Peyer's patch (tissue), 4 donors: ENCODE measurements at regions not wholly inside any gene's neighbourhood (a gene's known extent, or its start where the extent isn't known, plus 50 kb on each side); places are given as distances from the start of the nearest gene placed in this dataset.

Source experiments
- DNase-seq, 3 donors: peaks; one replicate each; pipeline ENCODE4 v3.0.0-alpha.2; 2017 to 2019
- H3K27ac ChIP-seq, 4 donors: fragments of 200-600 bp; sonication (generic); one replicate each; pipeline ENCODE4 v1.5.1; 2016 to 2019
- H3K27me3 ChIP-seq, 2 donors: fragments of 200-600 bp; sonication (generic); one replicate each; pipeline ENCODE4 v1.5.1; 2019
- H3K36me3 ChIP-seq, 3 donors: fragments of 200-600 bp; sonication (generic); one replicate each; pipeline ENCODE4 v1.5.1; 2016 to 2019
- H3K4me1 ChIP-seq, 4 donors: fragments of 200-600 bp; sonication (generic); one replicate each; pipeline ENCODE4 v1.5.1; 2016 to 2019
- H3K4me3 ChIP-seq, 4 donors: fragments of 200-600 bp; sonication (generic); 1 replicate in 3 of 4; 2 replicates in 1 of 4; pipeline ENCODE4 v1.5.1; 2016 to 2019; ENCODE audit warnings: mild to moderate bottlenecking in 1 of 4
- H3K9me3 ChIP-seq, 4 donors: fragments of 200-600 bp; sonication (generic); one replicate each; pipeline ENCODE4 v1.5.1; 2016 to 2019; ENCODE audit warnings: mild to moderate bottlenecking in 1 of 4
- POLR2A ChIP-seq, 2 donors: fragments of 450-650 bp; IDR thresholded peaks; one replicate each; pipeline ENCODE4 v1.5.1; 2017; ENCODE audit warnings: antibody characterized with exemption in 2 of 2, mild to moderate bottlenecking in 2 of 2, moderate library complexity in 2 of 2
- TF ChIP-seq, protein P1 (sequence below), 6 experiments: fragments of 450-650 bp in 4 of 6; fragments of 200-600 bp in 2 of 6; sonication (generic) in 1 of 6; IDR thresholded peaks; one replicate each; pipeline ENCODE4 v1.5.1; 2017 to 2019; ENCODE audit warnings: antibody characterized with exemption in 6 of 6, mild to moderate bottlenecking in 3 of 6, moderate library complexity in 1 of 6

DNA sequence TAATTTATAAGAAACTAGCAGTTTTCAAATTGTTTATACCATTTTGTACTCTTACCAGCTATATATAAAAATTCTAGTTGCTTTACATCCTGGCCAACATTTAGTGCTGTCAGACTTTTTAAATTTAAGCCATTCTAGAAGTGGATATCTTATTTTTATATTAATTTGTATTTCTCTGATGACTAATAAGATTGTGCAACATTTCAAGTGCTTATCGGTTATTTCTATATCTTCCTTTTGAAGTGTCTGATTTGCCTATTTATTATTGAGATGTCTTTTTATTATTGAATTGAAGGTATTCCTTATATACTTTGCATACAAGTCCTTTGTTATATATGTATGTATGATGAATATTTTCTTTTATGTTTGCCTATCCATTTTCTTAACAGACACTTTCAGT is 324.0 kb downstream of the ELAVL2 start:
- Histone ChIP-seq H3K4me1 (no peaks in the 10 kb centered on the region), H3K27ac (no peak overlapping the region), H3K27me3 (no peaks in the 10 kb centered on the region), H3K4me3 (no peak overlapping the region), H3K36me3 (no peaks in the 10 kb centered on the region), H3K9me3 (peaks cover 0 to 3% (median 0%) of the 10 kb centered on the region in 4 donors)
- no peak for DNase-seq
- TF ChIP-seq POLR2A (IDR thresholded peaks at IDR 0.05), result no peak
- TF ChIP-seq, protein P1, sequence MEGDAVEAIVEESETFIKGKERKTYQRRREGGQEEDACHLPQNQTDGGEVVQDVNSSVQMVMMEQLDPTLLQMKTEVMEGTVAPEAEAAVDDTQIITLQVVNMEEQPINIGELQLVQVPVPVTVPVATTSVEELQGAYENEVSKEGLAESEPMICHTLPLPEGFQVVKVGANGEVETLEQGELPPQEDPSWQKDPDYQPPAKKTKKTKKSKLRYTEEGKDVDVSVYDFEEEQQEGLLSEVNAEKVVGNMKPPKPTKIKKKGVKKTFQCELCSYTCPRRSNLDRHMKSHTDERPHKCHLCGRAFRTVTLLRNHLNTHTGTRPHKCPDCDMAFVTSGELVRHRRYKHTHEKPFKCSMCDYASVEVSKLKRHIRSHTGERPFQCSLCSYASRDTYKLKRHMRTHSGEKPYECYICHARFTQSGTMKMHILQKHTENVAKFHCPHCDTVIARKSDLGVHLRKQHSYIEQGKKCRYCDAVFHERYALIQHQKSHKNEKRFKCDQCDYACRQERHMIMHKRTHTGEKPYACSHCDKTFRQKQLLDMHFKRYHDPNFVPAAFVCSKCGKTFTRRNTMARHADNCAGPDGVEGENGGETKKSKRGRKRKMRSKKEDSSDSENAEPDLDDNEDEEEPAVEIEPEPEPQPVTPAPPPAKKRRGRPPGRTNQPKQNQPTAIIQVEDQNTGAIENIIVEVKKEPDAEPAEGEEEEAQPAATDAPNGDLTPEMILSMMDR (IDR thresholded peaks at IDR 0.05), result no peak

DNA sequence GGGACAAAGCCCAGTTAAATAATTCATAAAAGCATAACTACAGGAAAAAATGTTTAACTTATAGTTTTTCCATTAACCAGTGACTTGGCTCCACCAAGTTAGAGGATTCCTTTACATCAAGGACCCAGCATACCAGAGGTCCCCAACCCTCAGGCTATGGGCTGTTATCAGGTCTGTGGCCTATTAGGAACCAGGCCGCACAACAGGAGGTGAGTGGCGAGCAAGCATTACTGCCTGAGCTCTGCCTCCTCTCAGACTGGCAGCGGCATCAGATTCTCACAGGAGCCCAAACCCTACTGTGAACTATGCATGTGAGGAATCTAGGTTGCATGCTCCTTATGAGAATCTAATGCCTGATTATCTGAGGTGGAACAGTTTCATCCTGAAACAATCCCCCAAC is 303.1 kb downstream of the ELAVL2 start:
- no peaks in the 10 kb centered on the region for H3K27me3 ChIP-seq
- TF ChIP-seq POLR2A (IDR thresholded peaks at IDR 0.05), result no peak
- TF ChIP-seq, protein P1 (IDR thresholded peaks at IDR 0.05), result no peak
- H3K9me3 ChIP-seq, result no peaks in the 10 kb centered on the region
- no peak overlapping the region for H3K4me3 ChIP-seq
- no peak for DNase-seq
- no peaks in the 10 kb centered on the region for H3K4me1 ChIP-seq
- H3K36me3 ChIP-seq, result no peaks in the 10 kb centered on the region
- no peak overlapping the region for H3K27ac ChIP-seq

DNA sequence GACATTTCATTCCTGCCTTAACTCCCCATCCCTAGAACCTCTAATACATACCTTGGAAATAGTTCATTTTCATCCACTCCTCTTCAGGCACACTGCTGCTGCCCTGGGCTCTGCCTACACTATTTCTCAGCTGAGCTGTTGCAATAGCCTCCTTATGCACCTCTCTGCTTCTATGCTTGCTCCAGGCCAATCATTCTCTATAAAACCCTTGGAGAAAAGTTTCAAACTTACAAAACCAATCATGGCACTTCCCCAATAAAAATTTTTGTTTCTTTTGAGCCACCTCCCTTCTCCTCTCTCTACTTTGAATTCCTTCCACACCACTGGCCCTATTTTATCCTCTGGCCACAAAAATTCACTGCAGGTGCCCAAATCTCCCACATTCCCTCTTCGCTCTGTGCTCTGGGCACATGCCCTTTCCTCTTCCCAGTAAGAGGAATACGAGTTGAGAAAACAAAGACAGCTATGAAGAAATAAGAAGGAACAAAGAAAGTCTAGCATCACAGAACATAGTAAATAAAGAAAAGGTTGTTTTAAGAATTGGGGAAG is 301.4 kb downstream of the ELAVL2 start:
- Histone ChIP-seq H3K9me3 (peaks cover 0 to 6% (median 0%) of the 10 kb centered on the region in 4 donors), H3K27me3 (no peaks in the 10 kb centered on the region), H3K36me3 (no peaks in the 10 kb centered on the region), H3K4me3 (no peak overlapping the region), H3K27ac (no peak overlapping the region), H3K4me1 (no peaks in the 10 kb centered on the region)
- DNase-seq, result no peak
- TF ChIP-seq, protein P1 (IDR thresholded peaks at IDR 0.05), result no peak
- TF ChIP-seq POLR2A (IDR thresholded peaks at IDR 0.05), result no peak

DNA sequence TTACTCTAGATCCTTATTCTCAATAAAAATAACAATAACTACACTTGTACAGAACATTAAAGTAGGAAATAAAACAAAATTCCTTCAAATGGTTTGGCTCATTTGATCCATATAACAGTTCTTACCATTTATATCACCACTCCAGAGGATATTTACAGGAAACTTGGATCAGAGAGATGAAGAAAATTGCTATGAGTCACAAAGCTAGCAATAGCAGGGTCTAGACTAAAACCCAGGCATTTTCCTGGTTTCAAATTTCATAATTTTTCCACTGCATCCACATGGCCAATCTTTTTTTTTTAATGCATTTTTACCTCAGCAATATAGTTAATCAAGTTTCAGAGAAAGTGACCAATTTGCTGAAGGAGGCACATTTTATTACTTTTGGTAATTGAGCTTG is 299.2 kb downstream of the ELAVL2 start:
- Histone ChIP-seq H3K27ac (no peak overlapping the region), H3K36me3 (no peaks in the 10 kb centered on the region), H3K4me3 (no peak overlapping the region), H3K4me1 (no peaks in the 10 kb centered on the region), H3K9me3 (peaks cover 0 to 6% (median 0%) of the 10 kb centered on the region in 4 donors), H3K27me3 (no peaks in the 10 kb centered on the region)
- no peak for TF ChIP-seq POLR2A (IDR thresholded peaks at IDR 0.05)
- TF ChIP-seq, protein P1 (IDR thresholded peaks at IDR 0.05), result no peak
- no peak for DNase-seq

DNA sequence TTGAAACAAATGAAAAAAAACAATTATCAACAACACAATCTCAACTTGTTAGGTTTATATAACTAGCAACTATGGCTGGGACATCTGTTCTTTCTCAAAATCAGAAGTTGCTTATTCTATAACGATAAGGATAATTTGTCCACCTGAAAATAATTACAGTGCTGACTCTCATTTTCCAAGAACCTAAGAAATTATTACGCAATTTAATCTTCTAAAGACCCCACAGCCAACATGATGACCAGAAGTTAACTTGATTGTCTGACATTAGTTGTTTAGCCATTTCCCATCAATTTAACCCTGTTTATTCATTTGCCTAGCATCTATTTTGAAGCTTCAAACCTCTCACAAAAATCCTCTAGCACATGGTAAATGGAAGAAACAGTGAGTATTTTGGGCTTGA is 293.8 kb downstream of the ELAVL2 start:
- H3K36me3 ChIP-seq, result no peaks in the 10 kb centered on the region
- TF ChIP-seq POLR2A (IDR thresholded peaks at IDR 0.05), result no peak
- H3K27ac ChIP-seq, result no peak overlapping the region

DNA sequence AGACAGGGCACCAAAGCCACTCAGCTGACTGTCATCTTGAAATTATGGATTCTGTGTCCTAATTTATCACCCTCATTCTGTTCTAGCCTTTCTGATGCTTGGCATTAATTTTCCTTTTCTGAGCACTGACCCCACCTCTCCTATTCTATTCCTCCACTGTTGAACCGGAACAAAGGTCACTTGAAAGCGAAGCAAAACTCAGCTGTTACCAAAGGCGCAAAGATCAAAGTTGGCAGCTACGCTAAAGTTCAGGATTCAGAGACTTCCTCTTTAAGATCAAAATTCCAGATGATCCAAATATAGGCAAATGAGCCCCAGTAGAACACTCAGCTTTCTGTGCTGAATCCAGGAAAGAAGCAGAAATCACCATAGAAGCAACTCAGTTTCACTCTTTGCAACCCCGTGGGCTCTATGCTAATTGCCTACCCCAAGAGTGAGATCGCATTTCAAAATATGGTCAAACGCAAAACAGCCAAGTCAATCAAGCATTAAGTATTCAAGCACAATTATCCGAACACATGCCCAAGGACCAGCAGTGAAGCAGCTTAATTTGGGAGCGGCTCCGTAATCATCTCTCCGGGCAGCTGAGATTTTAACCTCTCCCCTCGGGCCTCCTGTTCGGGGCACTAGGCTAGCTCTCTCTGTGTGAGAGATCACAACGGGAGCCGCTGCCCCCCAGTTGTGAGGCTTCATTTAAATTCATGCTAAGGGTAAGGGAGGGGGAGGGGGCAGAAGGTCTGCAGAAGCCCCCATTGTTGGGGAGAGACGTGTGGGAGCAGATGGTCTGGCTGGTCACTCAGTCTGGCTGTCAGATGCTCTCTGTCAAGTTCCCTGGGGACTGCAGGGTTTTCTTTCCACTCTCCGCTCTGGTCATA is 288.6 kb downstream of the ELAVL2 start:
- no peak for DNase-seq
- no peaks in the 10 kb centered on the region for H3K27me3 ChIP-seq
- no peak overlapping the region for H3K27ac ChIP-seq
- no peaks in the 10 kb centered on the region for H3K36me3 ChIP-seq
- H3K9me3 ChIP-seq, result no peaks in the 10 kb centered on the region
- no peaks in the 10 kb centered on the region for H3K4me1 ChIP-seq
- peak overlapping the region in 2 of 4 donors; percentile 6 to 21 for H3K4me3 ChIP-seq
- TF ChIP-seq, protein P1 (IDR thresholded peaks at IDR 0.05), result no peak
- no peak for TF ChIP-seq POLR2A (IDR thresholded peaks at IDR 0.05)

More for the DNA sequence above, 293.8 kb downstream of the ELAVL2 start:
- peaks cover 0 to 6% (median 0%) of the 10 kb centered on the region in 4 donors for H3K9me3 ChIP-seq
- H3K4me3 ChIP-seq, result no peak overlapping the region
- DNase-seq, result no peak
- no peaks in the 10 kb centered on the region for H3K27me3 ChIP-seq
- H3K4me1 ChIP-seq, result no peaks in the 10 kb centered on the region
